DOHH2 (cell line): ENCODE measurements at regions not wholly inside any gene's neighbourhood (a gene's known extent, or its start where the extent isn't known, plus 50 kb on each side); places are given as distances from the start of the nearest gene placed in this dataset.

Source experiments
- EZH2phosphoT487 ChIP-seq: fragments of 200-600 bp; sonication (generic); IDR thresholded peaks from 2 replicates; pipeline ENCODE4 v1.6.1; 2017; ENCODE audit warnings: borderline replicate concordance, mild to moderate bottlenecking, antibody characterized with exemption, low read length, moderate library complexity, mixed read lengths
- TF ChIP-seq, protein P1 (sequence below): fragments of 200-600 bp; sonication (generic); IDR thresholded peaks from one replicate; pipeline ENCODE4 v1.5.1; 2014; ENCODE audit warnings: antibody characterized with exemption, mild to moderate bottlenecking, low read depth, low read length; ENCODE audit not compliant: poor library complexity, severe bottlenecking

DNA sequence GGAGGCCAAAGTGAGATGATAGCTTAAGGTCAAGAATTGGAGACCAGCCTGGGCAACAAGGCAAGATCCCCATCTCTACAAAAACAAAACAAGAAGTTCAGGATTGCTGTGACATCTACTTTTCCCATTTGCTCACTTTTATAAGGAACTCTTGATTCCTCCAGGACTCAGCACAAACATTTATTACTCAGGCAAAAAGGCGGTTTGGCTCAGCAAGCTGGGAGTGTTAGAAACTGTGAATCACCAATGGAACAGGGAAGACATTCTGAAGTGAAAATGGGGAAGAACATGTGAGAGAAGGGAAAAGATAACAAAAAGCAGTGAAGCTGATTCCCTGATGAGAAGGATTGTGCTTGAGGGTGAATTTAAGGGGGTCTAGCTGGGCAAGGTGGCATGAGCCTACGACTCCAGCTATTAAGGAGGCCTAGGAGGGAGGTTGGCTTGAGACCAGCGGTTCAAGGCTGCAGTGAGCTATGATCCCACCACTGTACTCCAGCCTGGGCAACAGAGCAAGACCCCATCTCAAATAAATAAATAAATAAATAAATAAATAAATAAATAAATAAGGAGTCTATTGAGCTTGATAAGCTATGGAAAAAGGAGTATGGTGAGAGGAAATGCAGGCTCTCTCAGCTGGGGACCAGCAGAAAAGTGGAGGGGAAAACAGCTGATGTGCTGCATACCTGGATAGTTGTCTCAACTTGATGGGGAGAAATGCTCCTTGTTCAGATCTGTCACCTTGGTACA is 65.4 kb upstream of the HDDC2 start:
- TF ChIP-seq, protein P1, sequence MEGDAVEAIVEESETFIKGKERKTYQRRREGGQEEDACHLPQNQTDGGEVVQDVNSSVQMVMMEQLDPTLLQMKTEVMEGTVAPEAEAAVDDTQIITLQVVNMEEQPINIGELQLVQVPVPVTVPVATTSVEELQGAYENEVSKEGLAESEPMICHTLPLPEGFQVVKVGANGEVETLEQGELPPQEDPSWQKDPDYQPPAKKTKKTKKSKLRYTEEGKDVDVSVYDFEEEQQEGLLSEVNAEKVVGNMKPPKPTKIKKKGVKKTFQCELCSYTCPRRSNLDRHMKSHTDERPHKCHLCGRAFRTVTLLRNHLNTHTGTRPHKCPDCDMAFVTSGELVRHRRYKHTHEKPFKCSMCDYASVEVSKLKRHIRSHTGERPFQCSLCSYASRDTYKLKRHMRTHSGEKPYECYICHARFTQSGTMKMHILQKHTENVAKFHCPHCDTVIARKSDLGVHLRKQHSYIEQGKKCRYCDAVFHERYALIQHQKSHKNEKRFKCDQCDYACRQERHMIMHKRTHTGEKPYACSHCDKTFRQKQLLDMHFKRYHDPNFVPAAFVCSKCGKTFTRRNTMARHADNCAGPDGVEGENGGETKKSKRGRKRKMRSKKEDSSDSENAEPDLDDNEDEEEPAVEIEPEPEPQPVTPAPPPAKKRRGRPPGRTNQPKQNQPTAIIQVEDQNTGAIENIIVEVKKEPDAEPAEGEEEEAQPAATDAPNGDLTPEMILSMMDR, result no peak
- TF ChIP-seq EZH2phosphoT487, result no peak
